Neutrophil (primary cell): ENCODE measurements at regions not wholly inside any gene's neighbourhood (a gene's known extent, or its start where the extent isn't known, plus 50 kb on each side); places are given as distances from the start of the nearest gene placed in this dataset.

ENCODE experiments used
- H3K27ac ChIP-seq: fragments of 200-600 bp; sonication (generic); 2 replicates; pipeline ENCODE4 v1.5.1; 2016; ENCODE audit warnings: mild to moderate bottlenecking, moderate library complexity
- H3K27me3 ChIP-seq: fragments of 200-600 bp; sonication (generic); 2 replicates; pipeline ENCODE4 v1.6.0; 2016; ENCODE audit warnings: mild to moderate bottlenecking
- H3K36me3 ChIP-seq: fragments of 200-600 bp; sonication (generic); 2 replicates; pipeline ENCODE4 v1.5.1; 2017
- H3K4me1 ChIP-seq, 2 experiments: fragments of 200-600 bp in 1 of 2; sonication (generic) in 1 of 2; 1 replicate in 1 of 2; 2 replicates in 1 of 2; pipeline versions ENCODE4 v1.5.1 to v1.6.1; 2013 to 2016; ENCODE audit warnings: low read depth in 1 of 2, low read length in 1 of 2, mild to moderate bottlenecking in 1 of 2, moderate library complexity in 1 of 2; ENCODE audit not compliant: control insufficient read depth in 1 of 2, insufficient read depth in 1 of 2
- H3K4me3 ChIP-seq, 2 experiments: fragments of 200-600 bp in 1 of 2; sonication (generic) in 1 of 2; 1 replicate in 1 of 2; 2 replicates in 1 of 2; pipeline ENCODE4 v1.5.1; 2013 to 2016; ENCODE audit warnings: low read depth in 1 of 2, low read length in 1 of 2, mild to moderate bottlenecking in 1 of 2, moderate library complexity in 1 of 2
- H3K9me3 ChIP-seq: fragments of 200-600 bp; sonication (generic); 2 replicates; pipeline ENCODE4 v1.5.1; 2016
- CTCF ChIP-seq: fragments of 200-600 bp; sonication (generic); IDR thresholded peaks from 2 replicates; pipeline ENCODE4 v1.5.1; 2016; ENCODE audit warnings: antibody characterized with exemption

- H3K27ac ChIP-seq, result no peak overlapping the region
- H3K36me3 ChIP-seq, result no peaks in the 10 kb centered on the region
- no peaks in the 10 kb centered on the region for H3K4me1 ChIP-seq
- TF ChIP-seq CTCF, result no peak
- H3K27me3 ChIP-seq, result no peaks in the 10 kb centered on the region
- H3K4me3 ChIP-seq, result no peak overlapping the region
- no peaks in the 10 kb centered on the region for H3K9me3 ChIP-seq
Measured at GRCh38 chr3:74510261-74510818, 104.1 kb downstream of the CNTN3 start.

- TF ChIP-seq CTCF, result no peak
- no peaks in the 10 kb centered on the region for H3K36me3 ChIP-seq
- no peaks in the 10 kb centered on the region for H3K4me1 ChIP-seq
- no peak overlapping the region for H3K27ac ChIP-seq
- H3K4me3 ChIP-seq, result no peak overlapping the region
- no peaks in the 10 kb centered on the region for H3K27me3 ChIP-seq
- H3K9me3 ChIP-seq, result no peaks in the 10 kb centered on the region
Measured at GRCh38 chr3:74507691-74508090, 106.8 kb downstream of the CNTN3 start.

- no peak overlapping the region for H3K27ac ChIP-seq
- no peaks in the 10 kb centered on the region for H3K27me3 ChIP-seq
- TF ChIP-seq CTCF, result no peak
- no peaks in the 10 kb centered on the region for H3K9me3 ChIP-seq
- H3K4me1 ChIP-seq, result no peaks in the 10 kb centered on the region
- H3K4me3 ChIP-seq, result no peak overlapping the region
- H3K36me3 ChIP-seq, result no peaks in the 10 kb centered on the region
Measured at GRCh38 chr3:74506246-74506645, 108.2 kb downstream of the CNTN3 start.

- H3K9me3 ChIP-seq, result no peaks in the 10 kb centered on the region
Measured at GRCh38 chr3:74501007-74501406, 113.5 kb downstream of the CNTN3 start.

GRCh38 chr3:74500257-74500656 is 114.2 kb downstream of the CNTN3 start:
- no peak for TF ChIP-seq CTCF
- Histone ChIP-seq H3K9me3 (no peaks in the 10 kb centered on the region), H3K27ac (no peak overlapping the region), H3K27me3 (no peaks in the 10 kb centered on the region), H3K36me3 (no peaks in the 10 kb centered on the region), H3K4me3 (no peak overlapping the region), H3K4me1 (no peaks in the 10 kb centered on the region)

More at GRCh38 chr3:74501007-74501406, 113.5 kb downstream of the CNTN3 start:
- H3K4me1 ChIP-seq, result no peaks in the 10 kb centered on the region
- no peak overlapping the region for H3K27ac ChIP-seq
- H3K36me3 ChIP-seq, result no peaks in the 10 kb centered on the region
- no peaks in the 10 kb centered on the region for H3K27me3 ChIP-seq
- no peak overlapping the region for H3K4me3 ChIP-seq
- no peak for TF ChIP-seq CTCF

- Histone ChIP-seq H3K4me3 (no peak overlapping the region), H3K27ac (no peak overlapping the region), H3K4me1 (no peaks in the 10 kb centered on the region), H3K27me3 (no peaks in the 10 kb centered on the region), H3K36me3 (no peaks in the 10 kb centered on the region), H3K9me3 (no peaks in the 10 kb centered on the region)
- TF ChIP-seq CTCF, result no peak
Measured at GRCh38 chr3:74491874-74492273, 122.6 kb downstream of the CNTN3 start.
